H1 (cell line): ENCODE measurements at regions not wholly inside any gene's neighbourhood (a gene's known extent, or its start where the extent isn't known, plus 50 kb on each side); places are given as distances from the start of the nearest gene placed in this dataset.

Experiments
- CTCF ChIA-PET: fragments of 300-600 bp; sonication (Branson Sonifier 250); formaldehyde crosslinking; loops from one replicate; lab custom pipeline; 2021; ENCODE audit not compliant: partially characterized antibody; lab: Charles Lee
- POLR2A ChIA-PET: fragments of 300-600 bp; sonication (Branson Sonifier 250); formaldehyde crosslinking; loops from one replicate; lab custom pipeline; 2021; ENCODE audit warnings: inconsistent platforms; ENCODE audit not compliant: partially characterized antibody; lab: Charles Lee
- DNase-seq, 2 experiments: peaks; one replicate each; pipeline versions ENCODE4 v3.0.0 to v3.0.0-alpha.2; 2010 to 2022; ENCODE audit warnings: low spot score in 2 of 2, low read depth in 1 of 2, mixed read lengths in 1 of 2
- FAIRE-seq: peaks from 2 replicates; lab custom pipeline; 2011; peaks lifted over from hg19 to GRCh38; lab: Jason Lieb, UNC
- H2AFZ ChIP-seq: 2 replicates; pipeline ENCODE4 v1.8.1; 2012; ENCODE audit warnings: low read length, inconsistent platforms
- H2AK5ac ChIP-seq: 2 replicates; pipeline ENCODE4 v1.6.1; 2013; ENCODE audit warnings: low read depth, low read length
- H2BK120ac ChIP-seq: replicated peaks from 2 replicates; pipeline ENCODE3; 2013; ENCODE audit warnings: low read depth, low read length, inconsistent platforms
- H2BK12ac ChIP-seq: 2 replicates; pipeline ENCODE4 v1.6.1; 2013; ENCODE audit warnings: low read depth, low read length
- H2BK15ac ChIP-seq: 2 replicates; pipeline ENCODE4 v1.6.1; 2013; ENCODE audit warnings: low read length
- H2BK20ac ChIP-seq: 2 replicates; pipeline ENCODE4 v1.6.1; 2013; ENCODE audit warnings: low read length
- H2BK5ac ChIP-seq: 2 replicates; pipeline ENCODE4 v1.6.1; 2013; ENCODE audit warnings: low read depth, low read length
- H3K14ac ChIP-seq: 2 replicates; pipeline ENCODE4 v1.6.1; 2013; ENCODE audit warnings: inconsistent platforms; ENCODE audit not compliant: insufficient read length
- H3K18ac ChIP-seq: 2 replicates; pipeline ENCODE4 v1.6.1; 2013; ENCODE audit warnings: low read length; ENCODE audit errors: extremely low read depth
- H3K23ac ChIP-seq: 2 replicates; pipeline ENCODE4 v1.6.1; 2013; ENCODE audit warnings: inconsistent platforms; ENCODE audit not compliant: insufficient read length
- H3K23me2 ChIP-seq: 2 replicates; pipeline ENCODE4 v1.6.1; 2013; ENCODE audit warnings: low read depth, low read length
- H3K27ac ChIP-seq: 2 replicates; pipeline ENCODE4 v1.6.1; 2011; ENCODE audit warnings: low read depth, low read length, inconsistent platforms
- H3K27me3 ChIP-seq, 4 experiments: replicated peaks in 1 of 4; 1 replicate in 1 of 4; 2 replicates in 3 of 4; pipeline versions ENCODE4 v1.6.1 to v1.8.1; 2011 to 2013; ENCODE audit warnings: low read length in 3 of 4, mild to moderate bottlenecking in 3 of 4, inconsistent platforms in 2 of 4, mixed read lengths in 2 of 4, moderate library complexity in 1 of 4; ENCODE audit not compliant: control insufficient read depth in 3 of 4, insufficient read depth in 3 of 4; ENCODE audit errors: extremely low read depth in 1 of 4
- H3K36me3 ChIP-seq, 4 experiments: 2 replicates each; pipeline versions ENCODE4 v1.6.1 to v1.8.1; 2011 to 2013; ENCODE audit warnings: mild to moderate bottlenecking in 4 of 4, low read length in 3 of 4, moderate library complexity in 2 of 4, control low read depth in 1 of 4, inconsistent platforms in 1 of 4; ENCODE audit not compliant: insufficient read depth in 4 of 4, control insufficient read depth in 2 of 4
- H3K4ac ChIP-seq: replicated peaks from 2 replicates; pipeline ENCODE3; 2013; ENCODE audit warnings: low read length, low read depth, mixed read lengths, inconsistent platforms; ENCODE audit not compliant: insufficient read length
- H3K4me1 ChIP-seq, 4 experiments: replicated peaks in 1 of 4; 1 replicate in 1 of 4; 2 replicates in 3 of 4; pipeline versions ENCODE4 v1.6.1 to v1.8.1; 2011 to 2013; ENCODE audit warnings: low read length in 3 of 4, inconsistent platforms in 2 of 4, mixed read lengths in 1 of 4; ENCODE audit not compliant: insufficient read depth in 4 of 4, control insufficient read depth in 3 of 4
- H3K4me2 ChIP-seq, 2 experiments: 2 replicates each; pipeline versions ENCODE4 v1.6.1 to v1.8.1; 2011 to 2013; ENCODE audit warnings: low read depth in 2 of 2, low read length in 2 of 2, control low read depth in 1 of 2, inconsistent platforms in 1 of 2, mild to moderate bottlenecking in 1 of 2; ENCODE audit not compliant: insufficient read depth in 1 of 2
- H3K4me3 ChIP-seq, 4 experiments: fragments of 200-600, 300-600 bp in 1 of 4; sonication (generic), shearing (Covaris generic), sonication (Bioruptor Twin) in 1 of 4; 2 replicates each; pipeline versions ENCODE4 v1.5.1 to v1.8.1; 2011 to 2016; ENCODE audit warnings: low read length in 4 of 4, low read depth in 3 of 4, control low read depth in 2 of 4, inconsistent platforms in 2 of 4, mild to moderate bottlenecking in 2 of 4, mixed read lengths in 1 of 4, moderate library complexity in 1 of 4; ENCODE audit not compliant: insufficient read depth in 2 of 4; ENCODE audit errors: extremely low read depth in 1 of 4
- H3K56ac ChIP-seq: replicated peaks from 2 replicates; pipeline ENCODE3; 2013; ENCODE audit warnings: low read depth, mild to moderate bottlenecking, mixed read lengths, low read length, inconsistent platforms; ENCODE audit not compliant: insufficient read length
- H3K79me1 ChIP-seq: 2 replicates; pipeline ENCODE4 v1.6.1; 2013; ENCODE audit warnings: low read depth, low read length, control low read depth
- H3K79me2 ChIP-seq, 2 experiments: 2 replicates each; pipeline versions ENCODE4 v1.6.1 to v1.8.1; 2012 to 2013; ENCODE audit warnings: low read length in 2 of 2, mild to moderate bottlenecking in 2 of 2, inconsistent platforms in 1 of 2; ENCODE audit not compliant: insufficient read depth in 2 of 2, control insufficient read depth in 1 of 2
- H3K9ac ChIP-seq, 4 experiments: replicated peaks in 1 of 4; 1 replicate in 1 of 4; 2 replicates in 3 of 4; pipeline versions ENCODE4 v1.6.1 to v1.8.1; 2011 to 2013; ENCODE audit warnings: low read depth in 3 of 4, low read length in 3 of 4, control low read depth in 2 of 4, mild to moderate bottlenecking in 2 of 4, moderate library complexity in 2 of 4, inconsistent platforms in 1 of 4; ENCODE audit errors: extremely low read depth in 1 of 4
- H3K9me3 ChIP-seq, 2 experiments: 2 replicates each; pipeline versions ENCODE4 v1.6.1 to v1.8.1; 2012 to 2013; ENCODE audit warnings: mild to moderate bottlenecking in 2 of 2, moderate library complexity in 2 of 2, control low read depth in 1 of 2, inconsistent platforms in 1 of 2, low read depth in 1 of 2, low read length in 1 of 2, mixed read lengths in 1 of 2; ENCODE audit not compliant: insufficient read depth in 2 of 2
- H4K20me1 ChIP-seq, 2 experiments: replicated peaks in 1 of 2; 2 replicates each; pipeline versions ENCODE3 to v1.8.1; 2011 to 2013; ENCODE audit warnings: inconsistent platforms in 2 of 2, low read length in 2 of 2, mild to moderate bottlenecking in 1 of 2; ENCODE audit not compliant: insufficient read depth in 2 of 2, control insufficient read depth in 1 of 2
- H4K5ac ChIP-seq: 2 replicates; pipeline ENCODE4 v1.6.1; 2013; ENCODE audit warnings: low read length, low read depth, mixed read lengths, inconsistent platforms; ENCODE audit not compliant: insufficient read length
- H4K8ac ChIP-seq: 2 replicates; pipeline ENCODE4 v1.8.0; 2013; ENCODE audit warnings: mild to moderate bottlenecking, moderate library complexity, low read length, inconsistent platforms; ENCODE audit not compliant: insufficient read depth; ENCODE audit errors: extremely low read depth
- H4K91ac ChIP-seq: replicated peaks from 2 replicates; pipeline ENCODE3; 2013; ENCODE audit warnings: low read length, mixed read lengths, inconsistent platforms; ENCODE audit not compliant: insufficient read length
- CEBPB ChIP-seq: IDR thresholded peaks from 2 replicates; pipeline ENCODE4 v1.6.1; 2012; ENCODE audit warnings: low read depth, low read length
- CTBP2 ChIP-seq: IDR thresholded peaks from 2 replicates; pipeline ENCODE4 v1.7.0; 2011; ENCODE audit warnings: borderline replicate concordance, mild to moderate bottlenecking, moderate library complexity, mixed read lengths, low read length; ENCODE audit not compliant: insufficient read depth, insufficient read length
- EGR1 ChIP-seq: IDR thresholded peaks from 2 replicates; pipeline ENCODE4 v1.6.1; 2011; ENCODE audit warnings: low read depth, low read length, borderline replicate concordance
- KDM5A ChIP-seq: fragments of 200-600 bp; IDR thresholded peaks from 2 replicates; pipeline ENCODE4 v1.7.1; 2012; ENCODE audit warnings: mild to moderate bottlenecking, low read length, inconsistent platforms, mixed read lengths
- SAP30 ChIP-seq: fragments of 300-600 bp; sonication (generic); IDR thresholded peaks from 2 replicates; pipeline ENCODE4 v1.7.1; 2012; ENCODE audit warnings: low read length, moderate library complexity, mild to moderate bottlenecking, inconsistent platforms; ENCODE audit not compliant: insufficient read depth, insufficient replicate concordance
- WGBS, 2 experiments: shearing (Covaris generic) in 1 of 2; methylation state at CpG; one replicate each; pipeline versions ENCODE4 v1.1.6 to v1.1.7; 2013 to 2015; ENCODE audit warnings: low lambda C conversion rate in 2 of 2, mixed read lengths in 2 of 2, inconsistent platforms in 1 of 2, low coverage in 1 of 2, missing lambda C conversion rate in 1 of 2; ENCODE audit not compliant: insufficient replicate concordance in 2 of 2, insufficient coverage in 1 of 2, insufficient read length in 1 of 2; ENCODE audit errors: extremely low coverage in 1 of 2, missing lambda C conversion rate in 1 of 2; 5-methylcytosine and 5-hydroxymethylcytosine counted together
- TF ChIP-seq, protein P1 (sequence below), 3 experiments: IDR thresholded peaks; 1 replicate in 2 of 3; 2 replicates in 1 of 3; pipeline versions ENCODE4 v1.5.1 to v1.6.1; 2011; ENCODE audit warnings: low read length in 3 of 3, mild to moderate bottlenecking in 3 of 3, inconsistent platforms in 2 of 3, low read depth in 1 of 3, moderate library complexity in 1 of 3; ENCODE audit not compliant: insufficient read depth in 1 of 3; ENCODE audit errors: control extremely low read depth in 1 of 3

DNA sequence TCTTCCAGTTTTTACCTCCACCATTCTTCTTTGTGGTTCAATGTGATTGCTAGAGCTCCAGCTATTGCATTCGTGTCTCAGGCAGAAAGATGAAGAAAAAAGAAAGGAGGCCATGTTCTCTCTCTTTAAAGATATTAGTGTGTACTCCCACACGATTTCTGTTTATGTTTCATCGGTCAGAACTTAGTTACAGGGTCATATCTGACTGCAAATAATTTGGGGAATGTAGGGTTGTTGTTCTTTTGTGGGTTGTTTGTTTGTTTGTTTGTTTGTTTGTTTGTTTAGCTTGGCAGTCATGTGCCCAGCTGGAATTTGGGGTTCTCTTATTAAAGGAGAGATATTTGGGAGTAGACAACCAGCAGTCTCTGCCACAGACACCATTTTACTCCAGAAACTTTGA is 53.6 kb upstream of the PIK3CG start:
- no peak for TF ChIP-seq SAP30
- TF ChIP-seq EGR1: no peak
- TF ChIP-seq, protein P1, sequence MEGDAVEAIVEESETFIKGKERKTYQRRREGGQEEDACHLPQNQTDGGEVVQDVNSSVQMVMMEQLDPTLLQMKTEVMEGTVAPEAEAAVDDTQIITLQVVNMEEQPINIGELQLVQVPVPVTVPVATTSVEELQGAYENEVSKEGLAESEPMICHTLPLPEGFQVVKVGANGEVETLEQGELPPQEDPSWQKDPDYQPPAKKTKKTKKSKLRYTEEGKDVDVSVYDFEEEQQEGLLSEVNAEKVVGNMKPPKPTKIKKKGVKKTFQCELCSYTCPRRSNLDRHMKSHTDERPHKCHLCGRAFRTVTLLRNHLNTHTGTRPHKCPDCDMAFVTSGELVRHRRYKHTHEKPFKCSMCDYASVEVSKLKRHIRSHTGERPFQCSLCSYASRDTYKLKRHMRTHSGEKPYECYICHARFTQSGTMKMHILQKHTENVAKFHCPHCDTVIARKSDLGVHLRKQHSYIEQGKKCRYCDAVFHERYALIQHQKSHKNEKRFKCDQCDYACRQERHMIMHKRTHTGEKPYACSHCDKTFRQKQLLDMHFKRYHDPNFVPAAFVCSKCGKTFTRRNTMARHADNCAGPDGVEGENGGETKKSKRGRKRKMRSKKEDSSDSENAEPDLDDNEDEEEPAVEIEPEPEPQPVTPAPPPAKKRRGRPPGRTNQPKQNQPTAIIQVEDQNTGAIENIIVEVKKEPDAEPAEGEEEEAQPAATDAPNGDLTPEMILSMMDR (IDR thresholded peaks at IDR 0.05; ENCODE audit: control extremely low read depth in 1 of 3, insufficient read depth in 1 of 3, low read depth in 1 of 3, low read length in 3 of 3): no peak
- no peak for TF ChIP-seq CEBPB
- no peak for TF ChIP-seq KDM5A
- TF ChIP-seq CTBP2: no peak
- TF ChIP-seq, all 59 proteins: peak for 0
- Histone ChIP-seq H3K27ac (no peak overlapping the region), H4K5ac (no peak overlapping the region), H3K14ac (no peak overlapping the region), H4K8ac (no peak overlapping the region), H2BK15ac (no peak overlapping the region), H3K36me3 (no peaks in the 10 kb centered on the region), H3K9ac (no peak overlapping the region), H2AK5ac (no peak overlapping the region), H2AFZ (no peak overlapping the region), H2BK12ac (no peak overlapping the region), H2BK20ac (no peak overlapping the region), H3K23me2 (no peaks in the 10 kb centered on the region; the same call in 1 of the 2 replicates), H3K23ac (no peak overlapping the region), H3K56ac (no peak overlapping the region), H2BK5ac (no peak overlapping the region), H3K9me3 (no peaks in the 10 kb centered on the region), H2BK120ac (no peak overlapping the region), H3K4me2 (no peak overlapping the region), H3K79me1 (no peaks in the 10 kb centered on the region), H3K4me3 (no peak overlapping the region), H3K4me1 (peaks cover 0 to 4% (median 1%) of the 10 kb centered on the region in 4 experiments; a peak in 3 of 7 replicates), H4K20me1 (no peaks in the 10 kb centered on the region), H3K27me3 (no peaks in the 10 kb centered on the region), H3K4ac (no peak overlapping the region), H3K79me2 (no peaks in the 10 kb centered on the region), H3K18ac (no peak overlapping the region), H4K91ac (no peak overlapping the region)
- ChIA-PET POLR2A (interaction anchor here (0.7 kb wide), 1 partner anchor 755 kb away, joined by 4 read pairs; no protein-coding TSS in a partner anchor), CTCF (interaction anchor here (0.8 to 2.0 kb wide), 4 partner anchors 9 to 635 kb away, joined by 3 to 6 read pairs (median 4); no protein-coding TSS in a partner anchor)
- DNase-seq (no peak), FAIRE-seq (no peak)
- 85% methylated on average over 3 of the region's 3 CpGs; no CpG with 5 or more reads in 1 of the 2 experiments for WGBS, 2 experiments
